ENCODE measurements at regions not wholly inside any gene's neighbourhood (a gene's known extent, or its start where the extent isn't known, plus 50 kb on each side); places are given as distances from the start of the nearest gene placed in this dataset.
"Not testable (repeated sequence)": the region's sequence is repeated elsewhere in the genome, so short reads cannot be mapped to it uniquely, and the experiment has no call there.

- FAIRE-seq (no peak), DNase-seq (ENCODE audit: low spot score) (no peak)
Measured at GRCh38 chr13:81138353-81138980, 797.5 kb upstream of the SPRY2 start.

DNA sequence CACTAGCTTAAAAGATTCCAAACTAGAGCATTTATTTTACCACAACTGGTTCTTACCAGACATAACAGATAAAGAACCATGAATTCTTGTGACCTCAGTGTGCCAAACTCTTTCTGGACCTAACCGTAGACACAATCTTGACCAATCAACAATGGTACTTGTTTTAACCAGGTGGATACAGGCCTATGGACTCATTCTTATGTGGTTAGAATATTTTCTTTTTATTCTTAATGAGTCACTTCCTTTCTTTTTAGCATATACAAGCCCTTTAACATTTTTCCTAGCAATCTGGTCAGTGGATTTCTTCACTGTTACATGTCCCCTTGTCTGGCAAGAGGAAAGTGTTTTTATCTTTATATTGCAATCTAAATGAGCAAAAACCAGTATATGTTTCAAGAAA is 792.1 kb upstream of the SPRY2 start:
- FAIRE-seq, result no peak
- DNase-seq (ENCODE audit: low spot score), result no peak

DNA sequence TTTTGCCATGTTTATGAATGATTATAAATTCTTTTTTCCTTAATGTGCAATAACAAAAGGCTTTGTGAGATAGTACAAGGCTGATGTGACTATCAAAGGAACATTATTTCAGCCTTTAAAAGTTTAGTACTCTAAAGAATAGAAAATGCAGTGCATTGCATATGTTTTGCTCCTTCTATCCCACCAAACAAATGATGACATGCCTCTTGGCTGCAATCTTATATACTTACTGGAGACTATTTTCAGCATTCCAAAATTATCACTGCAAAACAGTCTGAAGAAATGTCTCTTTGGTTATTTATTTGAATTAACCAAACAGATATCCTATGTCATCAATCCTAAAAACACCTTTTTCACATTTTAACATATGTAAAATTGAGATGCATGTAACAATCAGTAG is 776.5 kb upstream of the SPRY2 start:
- FAIRE-seq (no peak), DNase-seq (ENCODE audit: low spot score) (no peak)

- DNase-seq (ENCODE audit: low spot score) (no peak), FAIRE-seq (no peak)
Measured at GRCh38 chr13:81116461-81117282, 775.7 kb upstream of the SPRY2 start.

- no peak for FAIRE-seq
Measured at GRCh38 chr13:81109026-81109425, 768.1 kb upstream of the SPRY2 start.

GRCh38 chr13:81106348-81106747 is 765.4 kb upstream of the SPRY2 start:
- FAIRE-seq (no peak), DNase-seq (ENCODE audit: low spot score) (no peak)

More at GRCh38 chr13:81109026-81109425, 768.1 kb upstream of the SPRY2 start:
- no peak for DNase-seq (ENCODE audit: low spot score)

GRCh38 chr13:81104035-81104715 is 763.2 kb upstream of the SPRY2 start:
- no peak for DNase-seq (ENCODE audit: low spot score)
- FAIRE-seq, result no peak

DNA sequence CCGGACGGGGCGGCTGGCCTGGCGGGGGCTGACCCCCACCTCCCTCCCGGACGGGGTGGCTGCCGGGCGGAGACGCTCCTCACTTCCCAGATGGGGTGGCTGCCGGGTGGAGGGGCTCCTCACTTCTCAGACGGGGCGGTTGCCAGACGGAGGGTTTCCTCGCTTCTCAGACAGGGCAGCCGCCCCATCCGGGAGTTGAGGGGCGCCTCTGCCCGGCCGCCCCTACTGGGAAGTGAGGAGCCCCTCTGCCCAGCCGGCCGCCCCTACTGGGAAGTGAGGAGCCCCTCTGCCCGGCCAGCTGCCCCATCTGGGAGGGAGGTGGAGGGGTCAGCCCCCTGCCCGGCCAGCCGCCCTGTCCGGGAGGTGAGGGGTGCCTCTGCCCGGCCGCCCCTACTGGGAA is 761.1 kb upstream of the SPRY2 start:
- FAIRE-seq; DNase-seq (ENCODE audit: low spot score): not testable (repeated sequence)

DNA sequence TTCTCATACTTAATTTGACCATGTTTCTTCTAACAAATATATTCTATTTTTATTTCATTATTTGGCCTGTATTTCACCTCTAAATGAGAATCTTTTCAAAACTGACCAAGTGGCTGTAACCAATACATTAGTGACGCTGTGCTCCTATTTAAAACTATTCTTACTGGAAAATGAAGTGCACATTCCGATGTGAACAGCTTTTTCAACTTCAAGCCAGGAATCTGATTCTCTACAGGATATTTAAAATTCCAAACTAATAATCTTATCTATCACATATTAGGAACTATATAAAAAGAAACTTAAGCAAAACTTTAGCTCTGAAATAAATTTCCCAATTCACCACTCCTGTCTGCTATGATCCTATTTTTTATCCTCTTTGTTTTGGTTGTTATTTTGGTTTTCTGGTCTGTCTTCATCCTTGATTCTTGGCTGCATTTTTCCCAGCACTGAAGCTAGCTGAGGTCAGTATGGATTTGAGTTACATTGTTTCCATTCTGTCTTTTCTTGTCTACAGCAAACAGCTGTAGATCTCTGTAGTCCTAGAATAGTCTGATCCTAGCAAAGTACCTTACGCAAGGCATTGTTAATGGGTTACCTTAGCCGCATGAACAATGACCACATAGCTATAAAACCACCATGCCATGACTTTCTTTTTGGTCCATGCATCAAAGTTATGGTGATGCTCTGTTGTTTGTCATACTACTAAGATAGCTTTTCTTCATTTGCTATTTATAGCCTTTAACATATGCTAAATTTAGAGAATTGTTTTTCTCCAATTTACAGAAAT is 748.6 kb upstream of the SPRY2 start:
- DNase-seq (ENCODE audit: low spot score) (no peak), FAIRE-seq (no peak)

DNA sequence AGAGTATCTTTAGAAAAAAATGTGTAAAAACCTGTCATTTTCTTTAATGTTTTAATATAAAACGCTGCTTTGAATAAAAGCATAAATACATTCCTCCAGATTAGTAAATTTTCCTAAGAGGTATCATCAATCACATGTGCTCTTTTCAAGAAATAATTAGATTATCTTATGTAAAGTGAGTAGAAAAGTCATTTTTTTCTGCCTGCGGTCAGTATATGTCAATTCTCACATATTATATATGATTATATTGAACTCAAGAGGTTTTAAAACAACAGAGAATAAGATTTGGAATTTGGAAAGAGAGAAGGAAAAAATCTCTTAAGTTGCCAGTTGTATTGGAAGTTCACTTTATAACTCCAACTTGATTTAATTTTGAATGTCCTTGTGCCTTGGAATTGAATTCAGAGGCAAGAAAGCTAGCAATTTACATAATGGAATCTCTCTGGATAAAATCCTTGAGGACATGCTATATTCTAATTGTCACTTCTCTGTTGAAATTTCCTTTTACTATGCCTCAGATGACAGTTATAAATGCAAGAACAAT is 740.1 kb upstream of the SPRY2 start:
- DNase-seq (ENCODE audit: low spot score) (no peak), FAIRE-seq (no peak)

DNA sequence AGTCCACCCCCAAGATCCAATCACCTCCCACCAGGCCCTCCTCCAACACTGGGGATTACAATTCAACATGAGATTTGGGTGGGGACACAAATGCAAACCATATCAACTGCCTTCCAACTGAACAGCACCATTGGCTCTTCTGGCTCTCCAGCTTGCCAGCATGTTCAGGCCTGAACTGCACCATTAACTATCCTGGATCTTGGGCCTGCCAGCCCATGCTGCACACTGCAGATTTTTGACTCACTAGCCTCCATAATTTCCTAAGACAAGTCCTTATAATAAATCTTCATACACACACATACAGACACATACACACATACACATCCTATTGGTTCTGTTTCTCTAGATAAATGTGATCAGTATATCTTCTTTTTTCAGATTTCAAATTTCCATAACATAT is 737.1 kb upstream of the SPRY2 start:
- DNase-seq (ENCODE audit: low spot score) (no peak), FAIRE-seq (no peak)

- DNase-seq (ENCODE audit: low spot score); FAIRE-seq: not testable (repeated sequence)
Measured at GRCh38 chr13:81069822-81070221, 728.9 kb upstream of the SPRY2 start.

DNA sequence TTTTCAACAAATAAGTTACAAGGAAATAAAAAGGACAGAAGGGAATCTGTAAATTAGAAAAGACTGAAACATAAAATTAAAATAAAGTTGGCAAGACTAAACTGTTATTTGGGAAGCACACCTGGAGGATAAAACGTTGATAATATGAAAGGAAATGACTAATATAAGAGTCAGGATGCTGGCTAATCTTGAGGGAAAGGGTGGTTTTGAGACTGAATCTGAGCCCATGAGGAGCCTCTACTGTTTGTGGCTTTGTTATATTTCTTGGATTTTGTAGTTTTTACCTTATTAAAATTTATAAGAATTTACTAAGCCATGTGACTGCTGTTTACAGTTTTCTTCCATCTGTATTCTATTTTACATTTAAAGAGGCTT is 718.0 kb upstream of the SPRY2 start:
- no peak for FAIRE-seq
- DNase-seq (ENCODE audit: low spot score), result no peak

DNA sequence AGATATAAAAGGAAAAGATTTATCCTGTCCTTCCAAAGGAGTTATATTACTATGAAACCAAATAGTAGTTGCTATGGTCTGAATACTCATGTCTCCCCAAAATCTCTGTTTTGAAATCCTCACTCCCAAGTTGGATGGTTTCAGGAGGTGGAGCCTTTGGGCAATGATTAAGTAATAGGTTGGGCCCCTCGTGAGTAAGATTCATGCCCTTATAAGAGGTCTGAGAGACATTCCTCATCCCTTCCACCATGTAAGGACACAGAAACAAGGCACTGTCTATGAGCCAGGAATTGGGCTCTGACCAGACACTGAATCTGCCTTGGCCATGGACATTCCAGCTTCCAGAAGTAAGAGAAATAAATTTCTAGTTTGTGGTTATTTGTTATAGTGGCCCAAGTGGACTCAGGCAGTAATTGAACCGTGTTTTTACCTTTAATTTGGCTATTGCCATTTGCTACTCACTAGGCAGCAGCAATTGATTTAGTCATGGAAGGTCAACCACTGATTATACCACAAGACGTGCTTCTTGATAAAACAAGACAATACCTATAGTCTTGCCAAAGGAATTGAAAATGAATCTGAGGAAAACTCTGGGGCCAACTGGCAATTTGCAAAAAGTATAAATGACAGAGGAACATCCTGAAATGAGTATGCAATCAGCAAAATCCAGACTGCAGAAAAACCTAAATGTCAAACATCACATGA is 717.4 kb upstream of the SPRY2 start:
- FAIRE-seq (no peak), DNase-seq (ENCODE audit: low spot score) (no peak)

GRCh38 chr13:81051873-81052272 is 710.9 kb upstream of the SPRY2 start:
- no peak for FAIRE-seq
- DNase-seq (ENCODE audit: low spot score), result no peak

- DNase-seq (ENCODE audit: low spot score) (no peak), FAIRE-seq (no peak)
Measured at GRCh38 chr13:81048026-81048461, 707.1 kb upstream of the SPRY2 start.

- DNase-seq (ENCODE audit: low spot score), result no peak
- FAIRE-seq, result no peak
Measured at GRCh38 chr13:81041761-81042160, 700.8 kb upstream of the SPRY2 start.

GRCh38 chr13:81031996-81032395 is 691.1 kb upstream of the SPRY2 start:
- FAIRE-seq (no peak), DNase-seq (ENCODE audit: low spot score) (no peak)

DNA sequence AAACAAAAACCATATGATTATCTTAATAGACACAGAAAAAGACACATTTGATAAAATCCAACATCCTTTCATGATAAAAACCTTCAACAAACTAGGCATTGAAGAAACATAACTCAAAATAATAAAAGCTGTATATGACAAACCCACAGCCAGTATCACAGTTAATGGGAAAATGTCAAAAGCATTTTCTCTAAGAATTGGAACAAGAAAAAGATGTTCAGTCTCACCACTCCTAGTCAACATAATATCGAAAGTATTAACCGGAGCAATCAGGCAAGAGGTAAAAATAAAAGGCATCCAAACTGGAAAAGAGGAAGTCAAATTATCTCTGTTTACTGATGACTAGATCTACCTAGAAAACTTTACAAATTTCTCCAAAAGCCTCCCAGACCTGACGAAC is 684.2 kb upstream of the SPRY2 start:
- no peak for FAIRE-seq

GRCh38 chr13:81021284-81021840 is 680.4 kb upstream of the SPRY2 start:
- FAIRE-seq (no peak), DNase-seq (ENCODE audit: low spot score) (no peak)

More for the DNA sequence above, 684.2 kb upstream of the SPRY2 start:
- DNase-seq (ENCODE audit: low spot score), result no peak
